Endothelial cell of umbilical vein (primary cell): ENCODE measurements at regions not wholly inside any gene's neighbourhood (a gene's known extent, or its start where the extent isn't known, plus 50 kb on each side); places are given as distances from the start of the nearest gene placed in this dataset.
"Not testable (repeated sequence)": the region's sequence is repeated elsewhere in the genome, so short reads cannot be mapped to it uniquely, and the experiment has no call there.

Experiments used
- BruUV-seq: library from RNA; stranded (reverse); fragments of 400-500 nt; replicated peaks from 2 replicates; lab custom pipeline; 2021; lab: Mats Ljungman, UMichigan
- CTCF ChIA-PET: fragments of 300-600, 350-600 bp; sonication (Branson Sonifier 250); formaldehyde crosslinking; loops from one replicate; lab custom pipeline; 2021; ENCODE audit warnings: antibody characterized with exemption, inconsistent platforms; lab: Charles Lee
- POLR2A ChIA-PET: fragments of 300-600, 350-600 bp; sonication (Branson Sonifier 250); formaldehyde crosslinking; loops from one replicate; lab custom pipeline; 2021; ENCODE audit warnings: antibody characterized with exemption, inconsistent platforms; lab: Charles Lee
- DNase-seq: peaks from one replicate; pipeline ENCODE4 v3.0.0-alpha.2; 2011; ENCODE audit warnings: low read depth, low spot score
- FAIRE-seq: peaks from 2 replicates; lab custom pipeline; 2011; peaks lifted over from hg19 to GRCh38; lab: Jason Lieb, UNC
- H2AFZ ChIP-seq: 2 replicates; pipeline ENCODE4 v1.6.0; 2012; ENCODE audit warnings: low read depth, low read length, control low read depth, inconsistent platforms
- H3K27ac ChIP-seq: 2 replicates; pipeline ENCODE4 v1.5.1; 2011; ENCODE audit warnings: low read depth, mild to moderate bottlenecking, control low read depth, low read length, moderate library complexity; ENCODE audit not compliant: insufficient read depth
- H3K27me3 ChIP-seq, 2 experiments: 2 replicates each; pipeline versions ENCODE4 v1.6.0 to v1.6.1; 2011; ENCODE audit warnings: low read length in 2 of 2, mixed read lengths in 1 of 2; ENCODE audit not compliant: control insufficient read depth in 2 of 2, insufficient read depth in 2 of 2
- H3K36me3 ChIP-seq, 2 experiments: 2 replicates in 1 of 2; 3 replicates in 1 of 2; pipeline ENCODE4 v1.5.1; 2011; ENCODE audit warnings: low read length in 2 of 2, mild to moderate bottlenecking in 1 of 2, moderate library complexity in 1 of 2; ENCODE audit not compliant: control insufficient read depth in 2 of 2, insufficient read depth in 2 of 2; ENCODE audit errors: extremely low read depth in 1 of 2
- H3K4me1 ChIP-seq: 3 replicates; pipeline ENCODE4 v1.5.1; 2011; ENCODE audit warnings: mild to moderate bottlenecking, low read length; ENCODE audit not compliant: control insufficient read depth, insufficient read depth; ENCODE audit errors: extremely low read depth
- H3K4me2 ChIP-seq: 2 replicates; pipeline ENCODE4 v1.6.1; 2011; ENCODE audit warnings: low read length, control low read depth, mixed read lengths; ENCODE audit not compliant: insufficient read depth
- H3K4me3 ChIP-seq, 3 experiments: fragments of 200-600 bp in 1 of 3; sonication (generic), shearing (Covaris generic) in 1 of 3; replicated peaks in 1 of 3; 2 replicates each; pipeline ENCODE4 v1.5.1; 2011 to 2016; ENCODE audit warnings: control low read depth in 3 of 3, low read length in 3 of 3, mild to moderate bottlenecking in 2 of 3, inconsistent platforms in 1 of 3, low read depth in 1 of 3, moderate library complexity in 1 of 3; ENCODE audit not compliant: insufficient read depth in 1 of 3
- H3K79me2 ChIP-seq: 2 replicates; pipeline ENCODE4 v1.6.0; 2012; ENCODE audit warnings: low read length, inconsistent platforms; ENCODE audit not compliant: control insufficient read depth, insufficient read depth
- H3K9ac ChIP-seq: replicated peaks from 2 replicates; pipeline ENCODE3; 2011; ENCODE audit warnings: low read length, control low read depth; ENCODE audit not compliant: insufficient read depth; ENCODE audit errors: extremely low read depth
- H3K9me1 ChIP-seq: replicated peaks from 3 replicates; pipeline ENCODE4 v1.6.0; 2011; ENCODE audit warnings: mild to moderate bottlenecking, low read length; ENCODE audit not compliant: control insufficient read depth, insufficient read depth; ENCODE audit errors: extremely low read depth
- H3K9me3 ChIP-seq: replicated peaks from 2 replicates; pipeline ENCODE4 v1.5.1; 2012; ENCODE audit warnings: low read length, inconsistent platforms; ENCODE audit not compliant: control insufficient read depth, insufficient read depth
- H4K20me1 ChIP-seq: replicated peaks from 2 replicates; pipeline ENCODE3; 2011; ENCODE audit warnings: mild to moderate bottlenecking, low read length; ENCODE audit not compliant: control insufficient read depth, insufficient read depth; ENCODE audit errors: extremely low read depth
- dilution Hi-C: fragments of 300-500 bp; cut with MboI; formaldehyde crosslinking; loops from one replicate; pipeline ENCODE4 v1.15.0; 2019; ENCODE audit warnings: low sequenced_read_pairs; ENCODE audit not compliant: extremely low pct_ligation_motif_present
- intact Hi-C: fragments of 100-400 bp; cut with micrococcal nuclease; formaldehyde crosslinking; loops from one replicate; pipeline ENCODE4 v1.10.0; 2022

DNA sequence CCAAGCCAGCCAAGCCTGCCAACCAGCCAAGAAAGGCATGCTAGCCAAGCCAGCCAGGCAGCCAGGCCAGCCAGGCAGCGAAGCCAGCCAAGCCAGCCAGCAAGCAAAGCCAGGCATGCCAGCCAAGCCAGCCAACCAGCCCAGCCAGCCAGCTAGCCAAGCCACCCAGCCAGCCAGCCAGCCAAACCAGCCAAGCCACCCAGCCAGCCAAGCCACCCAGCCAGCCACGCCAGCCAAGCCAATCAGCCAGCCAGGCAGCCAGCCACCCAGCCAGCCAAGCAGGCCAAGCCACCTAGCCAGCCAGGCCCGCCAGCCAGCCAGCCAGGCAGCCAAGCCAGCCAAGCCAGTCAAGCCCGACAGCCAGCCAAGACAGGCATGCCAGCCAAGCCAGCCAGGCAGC, 1601.0 kb downstream of the RPIA start:
- dilution Hi-C loops, H3K9me1 ChIP-seq, FAIRE-seq, H3K27me3 ChIP-seq, H3K27ac ChIP-seq, DNase-seq, H3K9ac ChIP-seq, CTCF ChIA-PET, H3K79me2 ChIP-seq, BruUV-seq, H4K20me1 ChIP-seq, POLR2A ChIA-PET, intact Hi-C loops, H3K9me3 ChIP-seq, H3K4me2 ChIP-seq, H3K36me3 ChIP-seq, H2AFZ ChIP-seq, H3K4me3 ChIP-seq, H3K4me1 ChIP-seq: not testable (repeated sequence)

- H3K36me3 ChIP-seq, FAIRE-seq, H3K9me1 ChIP-seq, H3K27me3 ChIP-seq, H3K79me2 ChIP-seq, H3K4me2 ChIP-seq, CTCF ChIA-PET, DNase-seq, H3K9me3 ChIP-seq, H2AFZ ChIP-seq, POLR2A ChIA-PET, H3K4me1 ChIP-seq, H3K4me3 ChIP-seq, H4K20me1 ChIP-seq, BruUV-seq, intact Hi-C loops, H3K9ac ChIP-seq, H3K27ac ChIP-seq, dilution Hi-C loops: not testable (repeated sequence)
Observed at GRCh38 chr2:90293224-90293623, 1601.8 kb downstream of the RPIA start.

GRCh38 chr2:90293806-90294205, 1602.3 kb downstream of the RPIA start:
- H3K27me3 ChIP-seq, dilution Hi-C loops, BruUV-seq, H3K4me2 ChIP-seq, H3K27ac ChIP-seq, FAIRE-seq, H3K4me3 ChIP-seq, POLR2A ChIA-PET, H3K79me2 ChIP-seq, H4K20me1 ChIP-seq, H3K4me1 ChIP-seq, H2AFZ ChIP-seq, H3K36me3 ChIP-seq, H3K9me3 ChIP-seq, H3K9me1 ChIP-seq, H3K9ac ChIP-seq, CTCF ChIA-PET, intact Hi-C loops, DNase-seq: not testable (repeated sequence)

- H3K27me3 ChIP-seq, H3K4me2 ChIP-seq, FAIRE-seq, H3K9ac ChIP-seq, H2AFZ ChIP-seq, H4K20me1 ChIP-seq, H3K9me3 ChIP-seq, CTCF ChIA-PET, H3K9me1 ChIP-seq, H3K27ac ChIP-seq, dilution Hi-C loops, POLR2A ChIA-PET, intact Hi-C loops, H3K79me2 ChIP-seq, H3K4me3 ChIP-seq, BruUV-seq, H3K36me3 ChIP-seq, H3K4me1 ChIP-seq, DNase-seq: not testable (repeated sequence)
Observed at GRCh38 chr2:90295036-90295750, 1603.7 kb downstream of the RPIA start.
